DMS153 (cell line): ENCODE measurements at regions not wholly inside any gene's neighbourhood (a gene's known extent, or its start where the extent isn't known, plus 50 kb on each side); places are given as distances from the start of the nearest gene placed in this dataset.
"Not testable (repeated sequence)": the region's sequence is repeated elsewhere in the genome, so short reads cannot be mapped to it uniquely, and the experiment has no call there.

ENCODE experiments used
- DNase-seq: peaks from one replicate; lab custom pipeline; 2025; lab: John Stamatoyannopoulos, UW

DNA sequence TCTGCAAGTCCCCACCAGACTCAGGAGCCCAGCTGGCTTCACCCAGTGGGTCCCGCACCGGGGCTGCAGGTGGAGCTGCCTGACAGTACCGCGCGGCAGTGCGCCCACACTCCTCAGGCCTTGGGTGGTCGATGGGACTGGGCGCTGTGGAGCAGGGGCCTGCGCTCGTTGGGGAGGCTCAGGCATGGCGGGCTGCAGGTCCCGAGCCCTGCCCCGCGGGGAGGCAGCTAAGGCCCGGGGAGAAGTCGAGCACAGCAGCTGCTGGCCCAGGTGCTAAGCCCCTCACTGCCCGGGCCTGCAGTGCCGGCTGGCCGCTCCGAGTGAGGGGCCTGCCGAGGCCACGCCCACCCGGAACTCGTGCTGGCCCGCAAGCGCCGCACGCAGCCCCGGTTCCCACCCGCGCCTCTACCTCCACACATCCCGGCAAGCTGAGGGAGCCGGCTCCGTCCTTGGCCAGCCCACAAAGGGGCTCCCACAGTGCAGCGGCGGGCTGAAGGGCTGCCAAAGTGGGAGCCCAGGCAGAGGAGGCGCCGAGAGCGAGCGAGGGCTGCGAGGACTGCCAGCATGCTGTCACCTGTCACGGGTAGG is 2021.7 kb upstream of the LRRTM1 start:
- not testable (repeated sequence) for DNase-seq

DNA sequence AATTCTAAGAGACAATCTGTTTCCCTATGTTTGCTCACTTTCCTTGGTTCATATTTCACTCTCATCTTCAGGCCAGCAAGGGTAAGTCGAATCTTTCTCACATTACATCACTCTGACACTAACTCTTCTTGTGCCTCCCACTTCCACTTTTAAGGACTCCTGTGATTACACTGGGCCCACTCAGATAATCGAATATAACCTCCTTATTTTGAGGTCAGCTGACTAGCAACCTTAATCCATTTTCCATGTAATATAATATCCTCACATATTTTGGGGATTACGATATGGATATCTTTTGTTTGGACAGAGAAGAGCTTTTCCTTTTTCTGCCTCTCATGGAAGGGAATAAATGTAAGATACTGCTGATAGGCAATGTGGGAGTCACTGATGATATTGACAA is 2015.7 kb upstream of the LRRTM1 start:
- DNase-seq, result no peak

DNA sequence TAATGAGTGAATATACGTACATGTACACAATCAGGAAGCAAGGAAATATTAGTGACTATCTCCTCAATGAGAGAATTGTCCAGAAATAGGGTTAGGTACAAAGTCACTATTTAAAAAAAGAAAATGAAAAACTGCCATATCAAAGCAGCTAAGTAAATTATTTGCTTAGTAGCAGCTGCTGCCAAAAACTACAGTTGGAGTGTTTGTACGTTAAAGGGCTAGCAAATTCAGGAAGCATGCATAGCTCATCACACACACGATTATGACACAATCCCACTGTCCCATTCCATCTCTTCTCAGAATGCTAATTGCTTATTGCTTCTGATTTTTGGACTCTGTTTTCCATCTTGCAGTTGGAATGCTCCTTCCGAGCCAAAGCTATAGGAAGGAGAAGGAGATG is 2012.5 kb upstream of the LRRTM1 start:
- peak; percentile 79 for DNase-seq

DNA sequence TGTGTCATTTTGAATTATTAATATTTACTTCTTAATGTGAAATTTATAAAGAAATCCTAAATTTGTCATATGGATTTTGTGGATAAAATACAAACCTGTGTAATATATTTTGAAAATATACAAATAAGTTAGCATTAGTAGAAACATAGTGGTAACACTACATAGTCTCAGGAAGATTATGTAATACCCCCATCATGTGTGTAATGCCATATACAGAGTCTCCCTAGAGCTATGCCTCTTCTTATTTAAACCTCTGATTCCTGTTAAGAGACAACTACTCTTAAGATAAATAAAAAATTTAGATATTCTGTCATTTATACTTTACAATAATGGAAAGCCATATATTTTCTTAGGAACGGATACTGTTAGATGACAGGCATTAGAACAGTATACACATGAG is 2012.0 kb upstream of the LRRTM1 start:
- DNase-seq, result no peak

DNA sequence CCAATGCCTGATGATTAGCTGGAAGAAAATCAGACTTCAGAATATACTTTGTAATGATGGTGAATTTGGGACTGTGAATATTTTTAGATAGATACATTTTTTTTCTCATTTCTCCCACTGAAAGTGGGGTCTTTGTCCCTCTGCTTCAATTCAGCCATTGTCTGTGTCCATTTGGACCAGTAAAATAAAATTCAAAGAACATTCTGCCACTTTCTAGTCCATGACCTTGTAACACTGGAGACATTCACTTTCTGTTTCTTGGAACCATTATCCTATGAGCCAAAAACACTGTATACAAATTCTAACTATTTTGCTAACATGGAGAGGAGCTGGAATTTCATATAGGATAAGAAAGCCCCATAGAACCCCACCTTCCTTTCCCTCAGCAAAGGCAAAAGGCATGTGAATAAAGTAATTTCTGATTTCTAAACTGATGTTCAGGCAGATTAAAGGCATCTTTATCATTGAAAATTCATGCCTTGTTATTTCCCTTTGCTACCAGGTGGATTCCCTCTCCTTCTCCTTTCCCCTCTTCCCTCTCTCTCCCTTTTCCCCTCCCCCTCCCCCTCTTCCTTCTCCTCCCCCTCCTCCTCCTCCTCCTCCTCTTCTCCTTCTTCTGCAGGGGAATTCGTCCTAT is 2010.4 kb upstream of the LRRTM1 start:
- DNase-seq, result no peak

DNA sequence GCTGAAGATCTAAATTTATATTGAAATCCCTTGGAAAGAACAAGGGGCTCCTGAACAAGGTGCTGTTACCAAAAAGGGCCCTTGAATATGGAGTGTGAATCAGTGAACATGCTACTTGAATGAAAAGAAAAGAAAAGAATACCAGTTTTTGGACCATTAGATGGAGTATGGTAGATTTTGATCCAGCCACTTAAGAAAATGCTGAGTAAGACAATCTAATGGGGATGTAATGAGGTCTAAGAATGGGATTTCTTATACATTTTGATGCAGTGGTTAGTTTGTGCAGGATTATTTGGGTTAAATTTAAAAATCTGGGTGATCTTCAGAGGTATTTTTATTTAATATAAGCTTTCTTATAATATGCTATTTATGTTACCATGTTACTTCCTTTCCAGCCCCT is 2003.0 kb upstream of the LRRTM1 start:
- DNase-seq, result no peak

DNA sequence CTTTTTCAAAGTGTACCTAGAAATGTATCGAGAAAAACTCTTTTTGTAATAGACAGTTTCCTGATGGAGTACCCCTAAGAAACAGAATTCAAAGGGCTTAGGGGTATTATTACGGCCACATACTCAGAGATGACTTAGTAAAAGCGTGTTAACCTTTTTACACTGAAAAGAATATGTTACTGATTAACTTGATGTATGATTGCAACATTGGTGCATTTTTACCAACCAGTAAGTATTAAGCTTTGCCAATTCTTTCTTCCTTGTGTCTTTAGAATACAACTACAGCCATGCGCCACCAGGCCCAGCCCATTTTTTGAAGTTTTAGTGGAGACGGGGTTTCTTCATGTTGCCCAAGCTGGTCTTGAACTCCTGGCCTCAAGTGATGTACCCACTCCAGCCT is 1997.0 kb upstream of the LRRTM1 start:
- DNase-seq, result no peak

DNA sequence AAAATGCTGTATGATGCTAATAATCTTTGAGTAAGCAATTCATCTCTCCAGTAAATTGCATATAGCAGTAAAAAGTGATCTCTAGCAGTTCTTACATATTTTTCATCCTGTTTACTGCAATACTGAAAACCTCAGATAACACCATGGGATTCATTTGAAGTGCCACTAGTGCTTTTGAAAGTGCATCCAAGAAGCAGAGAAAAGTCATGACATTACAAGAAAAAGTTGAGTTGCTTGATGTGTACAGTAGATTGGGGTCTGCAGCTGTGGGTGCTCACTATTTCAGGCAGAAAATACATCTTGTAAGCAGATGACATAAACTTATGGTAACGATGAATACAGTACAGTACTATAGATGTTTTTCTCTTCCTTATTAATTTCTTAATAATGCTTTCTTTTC is 1984.9 kb upstream of the LRRTM1 start:
- no peak for DNase-seq

DNA sequence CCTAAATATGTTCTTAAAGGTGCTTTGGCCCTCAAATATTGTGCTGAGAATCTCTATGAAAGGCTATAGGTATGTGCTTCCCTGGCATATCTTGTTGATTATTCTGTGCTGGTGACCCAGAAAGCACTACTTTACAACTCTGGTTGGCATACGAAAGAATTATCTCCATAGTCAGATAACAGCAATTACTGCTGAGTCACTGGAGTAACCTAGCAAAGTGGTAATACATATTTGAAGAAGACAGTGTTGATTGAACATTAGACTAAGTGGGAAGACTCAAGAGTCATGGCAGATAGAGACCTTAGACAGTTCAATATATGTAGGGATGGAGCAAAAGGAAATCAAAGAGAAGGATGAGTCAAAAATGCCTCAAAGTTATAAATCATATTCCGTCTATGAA is 1978.5 kb upstream of the LRRTM1 start:
- DNase-seq, result no peak

DNA sequence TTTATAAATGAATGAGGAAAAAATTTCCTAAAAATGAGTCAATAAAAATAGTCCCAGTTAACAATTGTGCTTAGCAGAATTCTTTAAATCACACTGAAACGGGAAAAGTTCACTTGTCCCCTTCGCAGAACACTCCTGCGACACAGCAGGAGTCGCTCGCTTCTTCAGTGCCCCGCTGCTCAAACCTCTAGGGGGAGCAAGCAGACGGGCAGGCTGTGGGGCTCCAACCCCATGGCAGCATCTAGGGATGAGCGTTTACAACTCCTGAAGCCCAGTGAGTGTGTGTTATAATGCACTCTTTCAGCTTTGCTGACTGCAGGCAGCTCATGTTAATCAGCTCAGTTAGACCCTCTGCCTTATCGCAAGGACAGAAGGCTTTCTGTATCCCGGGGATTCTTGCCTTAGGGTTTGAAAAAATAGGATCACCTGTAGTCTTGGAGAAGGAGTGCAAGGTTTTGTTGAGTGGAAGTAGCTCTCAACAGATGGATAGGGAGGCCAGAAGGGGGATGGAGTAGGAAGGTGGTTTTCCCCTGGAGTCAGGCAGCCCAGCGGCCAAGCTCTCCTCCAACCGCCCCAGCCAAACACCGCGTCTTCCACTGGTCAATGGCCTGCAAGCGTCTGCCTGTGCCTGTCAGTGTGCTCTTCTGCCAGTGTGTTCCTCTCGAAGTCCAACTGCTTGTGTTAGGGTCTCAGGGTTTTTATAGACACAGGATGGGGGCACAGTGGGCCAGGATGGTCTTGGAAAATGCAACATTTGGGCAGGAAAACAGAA is 1977.7 kb upstream of the LRRTM1 start:
- DNase-seq, result no peak

DNA sequence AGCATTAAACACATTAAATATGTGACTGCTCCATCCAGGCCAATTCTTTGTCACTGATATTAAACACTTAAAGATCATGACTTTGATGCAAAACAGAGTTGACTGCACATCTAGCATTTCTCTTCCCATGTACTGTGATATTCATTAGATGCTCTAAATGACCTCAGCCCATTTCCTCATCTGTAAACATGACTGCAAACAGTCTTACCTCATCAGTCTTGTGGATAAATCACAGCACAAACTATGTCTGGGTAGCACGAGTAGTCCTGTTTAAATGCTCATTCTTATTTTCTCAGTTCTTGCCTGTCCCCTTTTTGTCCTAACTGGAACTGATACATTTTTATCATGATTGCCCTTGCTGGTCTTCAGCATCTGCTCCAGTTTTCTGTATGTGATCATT is 1974.8 kb upstream of the LRRTM1 start:
- no peak for DNase-seq

DNA sequence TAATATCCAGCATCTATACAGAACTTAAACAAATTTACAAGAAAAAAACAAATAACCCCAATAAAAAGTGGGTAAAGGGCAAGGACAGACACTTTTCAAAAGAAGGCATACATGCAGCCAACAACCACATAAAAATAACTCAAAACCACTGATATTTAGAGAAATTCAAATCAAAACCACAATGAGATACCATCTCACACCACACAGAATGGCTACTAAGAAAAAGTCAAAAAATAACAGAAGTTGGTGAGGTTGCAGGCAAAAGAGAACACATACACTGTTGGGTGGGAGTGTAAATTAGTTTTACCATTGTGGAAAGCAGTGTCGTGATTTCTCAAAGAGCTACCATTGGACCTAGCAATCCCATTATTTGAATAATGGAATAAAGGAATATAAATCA is 1973.9 kb upstream of the LRRTM1 start:
- no peak for DNase-seq

DNA sequence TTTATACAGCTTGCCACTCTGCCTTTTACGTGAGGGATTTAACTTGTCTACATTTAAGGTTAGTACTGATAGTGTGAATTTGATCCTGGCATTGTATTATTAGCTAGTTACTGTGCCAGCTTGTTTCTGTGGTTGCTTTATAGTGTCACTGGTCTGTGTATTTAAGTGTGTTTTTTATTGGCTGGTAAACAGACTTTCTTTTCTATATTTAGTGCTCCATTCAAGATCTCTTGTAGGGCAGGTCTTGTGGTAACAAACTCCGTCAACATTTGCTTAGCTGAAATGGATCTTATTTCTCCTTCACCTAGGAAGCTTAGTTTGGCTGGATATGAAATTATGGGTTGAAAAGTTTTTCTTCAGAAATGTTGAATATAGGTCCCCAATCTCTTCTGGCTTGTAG is 1971.0 kb upstream of the LRRTM1 start:
- DNase-seq, result peak; percentile 96

DNA sequence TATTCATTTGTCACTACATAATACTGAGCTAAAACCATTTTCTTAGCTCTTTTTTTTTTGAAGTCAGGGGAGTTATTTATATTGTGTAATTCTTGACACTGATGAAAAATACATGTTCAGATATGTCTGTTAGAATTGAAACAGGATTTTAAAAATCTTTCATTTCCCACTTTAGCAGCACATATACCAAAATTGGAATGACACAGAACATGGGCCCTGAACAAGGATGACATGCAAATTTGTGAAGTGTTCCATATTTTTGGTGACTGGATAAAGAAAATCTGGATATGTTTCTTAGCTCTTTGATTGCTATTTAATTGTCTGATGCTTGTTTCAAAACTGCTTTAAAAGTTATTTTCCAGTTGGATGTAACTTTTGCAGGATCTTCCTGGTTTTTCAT is 1963.9 kb upstream of the LRRTM1 start:
- DNase-seq, result no peak

DNA sequence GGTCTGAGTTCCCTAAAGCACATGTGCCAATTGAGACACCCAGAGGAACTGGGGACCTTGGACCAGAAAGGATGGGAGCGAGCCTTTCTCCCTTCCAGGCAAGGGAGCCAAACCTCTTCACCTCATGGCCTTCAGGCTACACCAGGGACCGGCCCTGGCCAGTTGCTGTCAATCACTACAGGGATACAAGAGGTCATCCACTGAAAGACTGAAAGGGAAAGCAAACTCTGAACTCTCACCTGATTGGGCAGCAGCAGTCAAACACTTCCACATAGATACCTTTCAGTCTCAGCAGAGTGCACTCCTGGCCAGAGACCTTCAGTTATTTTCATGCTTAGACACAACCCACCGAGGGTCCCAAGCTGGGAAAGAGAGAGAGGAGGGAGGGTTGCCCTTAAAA is 1956.0 kb upstream of the LRRTM1 start:
- DNase-seq, result no peak

DNA sequence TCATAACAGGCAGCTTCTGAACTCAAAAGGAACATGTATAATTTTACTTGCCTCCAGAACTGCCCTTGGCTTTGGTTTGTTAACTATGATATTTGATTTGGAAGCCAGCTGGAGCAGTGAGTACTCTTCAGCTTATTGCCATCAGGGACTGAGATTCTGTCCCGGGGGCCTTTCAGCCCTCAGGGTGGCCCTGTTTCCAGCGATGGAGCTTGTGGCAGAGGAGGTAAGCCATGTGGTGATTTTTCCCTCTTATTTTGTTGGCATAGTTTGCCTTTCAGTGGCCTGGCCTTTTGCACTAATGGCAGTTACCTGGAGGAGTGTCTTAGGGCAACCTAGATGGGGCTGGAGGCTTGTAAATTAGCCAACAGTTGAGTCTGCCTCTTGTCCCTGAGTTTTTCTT is 1955.0 kb upstream of the LRRTM1 start:
- DNase-seq, result no peak

DNA sequence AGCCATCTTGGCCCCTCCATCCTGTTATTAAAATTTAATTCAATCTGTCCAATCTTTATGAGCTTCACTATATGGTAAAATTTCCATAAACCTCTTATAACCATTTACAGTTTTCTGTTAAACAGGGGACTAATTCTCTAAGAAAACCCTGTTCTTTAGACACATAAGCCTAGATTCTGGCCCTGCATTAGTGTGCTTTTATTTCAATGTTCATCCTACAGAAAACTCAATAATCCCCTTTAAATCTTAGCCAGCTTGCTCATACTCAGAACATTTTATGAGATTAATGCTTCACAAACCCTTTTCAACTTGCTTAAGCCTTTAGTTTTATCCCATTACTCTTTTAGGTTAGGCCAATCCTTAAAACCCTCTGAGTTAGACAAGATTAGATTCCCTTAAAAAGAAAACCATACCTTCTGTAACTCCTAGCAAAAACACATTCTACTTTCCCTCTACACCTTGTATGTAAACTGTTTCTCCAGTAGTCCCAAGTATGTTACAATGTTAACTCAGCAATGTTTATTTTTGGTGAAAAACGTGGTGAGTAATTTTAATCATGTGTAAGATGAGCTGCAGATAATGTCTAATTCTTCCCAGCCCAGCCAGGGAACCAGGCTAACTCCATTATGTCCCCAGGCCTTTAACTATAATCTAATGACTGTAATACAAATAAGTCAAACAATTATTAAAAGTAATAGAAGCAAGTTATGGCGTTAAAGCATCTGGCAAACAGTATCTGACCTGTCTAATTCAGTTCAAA is 1953.4 kb upstream of the LRRTM1 start:
- DNase-seq, result no peak

DNA sequence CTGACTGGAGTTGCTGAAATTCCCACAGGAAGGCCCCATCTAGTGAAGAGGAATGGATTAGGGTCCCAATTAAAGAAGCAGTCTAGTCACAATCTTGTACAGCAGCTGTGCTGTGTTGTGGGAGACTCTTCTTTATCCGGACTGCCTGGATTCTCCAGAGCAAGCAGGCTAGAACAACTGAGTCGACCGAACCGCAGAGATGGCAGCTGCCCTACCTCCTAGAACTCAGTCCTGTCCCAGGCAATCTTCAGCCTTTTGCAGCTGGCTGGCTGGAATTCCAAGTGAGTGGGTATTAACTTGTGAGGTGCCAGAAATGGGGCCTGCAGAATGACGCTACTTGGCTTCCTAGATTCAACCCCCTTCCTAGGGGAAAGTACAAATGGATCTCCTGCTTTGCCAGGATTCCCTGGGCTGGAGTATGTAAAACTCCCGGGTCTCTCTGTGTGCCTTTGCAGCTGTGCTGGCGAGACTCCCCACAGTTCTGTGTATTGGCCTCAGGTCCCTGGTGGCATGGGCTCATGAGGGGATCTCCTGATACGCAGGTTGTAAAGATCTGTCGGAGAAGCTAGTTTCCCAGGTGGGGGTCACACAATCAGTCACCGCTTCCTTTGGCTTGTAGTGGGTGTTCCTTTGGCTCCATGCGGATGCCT is 1952.6 kb upstream of the LRRTM1 start:
- no peak for DNase-seq

DNA sequence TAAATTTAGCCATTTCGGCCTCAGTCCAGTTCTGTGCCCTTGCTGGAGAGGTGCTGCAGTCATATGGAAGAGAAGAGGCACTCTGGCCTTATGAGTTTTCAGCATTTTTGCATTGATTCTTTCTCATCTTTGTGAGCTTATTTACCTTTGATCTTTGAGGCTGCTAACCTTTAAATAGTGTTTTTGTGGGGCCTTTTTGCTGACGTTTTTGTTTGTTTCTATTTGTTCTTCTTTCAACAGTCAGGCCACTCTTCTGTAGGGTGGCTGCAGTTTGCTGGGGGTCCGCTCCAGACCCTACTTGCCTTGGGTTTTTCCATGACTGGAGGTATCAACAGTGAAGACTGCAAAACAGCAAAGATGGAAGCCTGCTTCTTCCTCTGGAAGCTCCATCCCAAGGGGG is 1951.7 kb upstream of the LRRTM1 start:
- no peak for DNase-seq

DNA sequence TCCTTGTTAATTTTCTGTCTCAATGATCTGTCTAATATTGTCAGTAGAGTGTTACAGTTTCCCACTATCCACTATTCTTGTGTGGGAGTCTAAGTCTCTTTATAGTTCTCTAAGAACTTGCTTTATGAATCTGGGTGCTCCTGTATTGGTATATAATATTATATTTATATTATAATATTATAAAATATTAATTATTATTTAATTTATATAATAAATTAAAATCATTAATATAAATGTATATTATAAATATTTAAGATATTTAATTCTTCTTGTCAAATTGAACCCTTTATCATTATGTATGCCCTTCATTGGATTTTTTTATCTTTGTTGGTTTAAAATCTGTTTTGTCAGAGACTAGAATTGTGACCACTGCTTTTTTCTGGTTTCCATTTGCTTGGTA is 1950.2 kb upstream of the LRRTM1 start:
- no peak for DNase-seq

DNA sequence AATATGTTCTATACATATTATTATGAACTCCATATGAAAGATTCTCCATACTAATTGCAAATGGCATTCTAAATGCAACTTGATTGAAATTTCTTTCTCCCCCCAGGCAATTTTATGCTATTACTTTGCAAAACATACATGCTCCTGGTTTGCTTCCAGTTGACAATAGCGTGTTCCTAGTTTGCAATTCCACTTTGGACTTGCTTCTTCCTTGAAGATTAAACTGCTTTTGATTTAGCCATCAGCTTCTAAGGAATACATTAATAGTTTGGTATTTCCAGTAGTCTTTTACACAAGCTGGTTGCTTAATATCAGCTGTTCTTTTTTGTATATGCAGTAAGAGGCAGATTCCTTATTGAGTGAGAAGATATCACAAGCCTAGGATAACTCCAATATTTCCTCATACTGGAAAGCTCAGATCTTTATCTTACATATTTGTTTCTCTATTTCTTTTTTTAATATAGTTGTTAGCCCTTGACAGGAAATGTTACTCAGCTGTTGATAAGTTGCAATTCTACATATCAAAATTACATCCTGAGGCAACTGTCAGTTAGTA is 1941.7 kb upstream of the LRRTM1 start:
- DNase-seq, result no peak

DNA sequence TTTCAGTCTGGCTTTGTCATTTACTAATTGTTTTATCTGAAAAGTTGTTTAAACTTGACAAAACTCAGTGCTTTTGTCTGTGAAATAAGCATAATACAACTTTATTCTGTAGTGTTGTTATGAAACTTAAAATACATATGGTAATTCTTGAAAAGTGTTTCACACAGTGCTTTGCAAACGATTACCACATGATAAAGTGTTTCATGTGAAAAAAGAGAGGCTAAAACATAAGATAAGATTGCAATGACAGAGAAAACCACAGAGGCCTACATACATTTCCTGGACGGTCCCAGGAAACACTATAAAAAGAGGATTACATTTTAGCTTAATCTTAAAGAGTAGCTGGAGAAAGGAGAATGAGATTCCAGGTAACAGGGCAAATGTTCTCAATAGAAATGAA is 1934.6 kb upstream of the LRRTM1 start:
- DNase-seq, result no peak
